ENCODE measurements at regions not wholly inside any gene's neighbourhood (a gene's known extent, or its start where the extent isn't known, plus 50 kb on each side); places are given as distances from the start of the nearest gene placed in this dataset.

- Histone ChIP-seq H3K27me3 (ENCODE audit: control insufficient read depth, low read length) (no peaks in the 10 kb centered on the region), H4K20me1 (ENCODE audit: control insufficient read depth, insufficient read depth, low read depth, low read length) (no peaks in the 10 kb centered on the region), H3K79me2 (ENCODE audit: control insufficient read depth, low read length) (no peaks in the 10 kb centered on the region), H3K27ac (ENCODE audit: low read depth, low read length) (no peak overlapping the region), H3F3A (ENCODE audit: control insufficient read depth, insufficient read depth) (no peaks in the 10 kb centered on the region), H3K4me1 (ENCODE audit: control insufficient read depth, low read length) (no peaks in the 10 kb centered on the region), H3K36me3 (ENCODE audit: control insufficient read depth, low read length) (no peaks in the 10 kb centered on the region), H3K9me3 (ENCODE audit: control insufficient read depth, insufficient read depth, low read length) (no peaks in the 10 kb centered on the region), H3K9me2 (replicated peaks; ENCODE audit: control insufficient read depth, low read length) (no peaks in the 10 kb centered on the region), H3K4me3 (ENCODE audit: low read length) (no peak overlapping the region), H3K4me2 (ENCODE audit: low read length) (no peak overlapping the region)
- no peak for TF ChIP-seq CTCF (IDR thresholded peaks at IDR 0.05; ENCODE audit: low read depth, low read length, poor library complexity, severe bottlenecking)
- TF ChIP-seq EZH2phosphoT487 (IDR thresholded peaks at IDR 0.05; ENCODE audit: borderline replicate concordance, low read length) = no peak
These were observed 1267.6 kb downstream of the SLC16A7 start for GRCh38 chr12:60863421-60863820.

GRCh38 chr12:60872219-60872618, 1276.4 kb downstream of the SLC16A7 start:
- Histone ChIP-seq H3K4me3 (ENCODE audit: low read length) (no peak overlapping the region), H4K20me1 (ENCODE audit: control insufficient read depth, insufficient read depth, low read depth, low read length) (no peaks in the 10 kb centered on the region), H3K4me1 (ENCODE audit: control insufficient read depth, low read length) (no peaks in the 10 kb centered on the region), H3F3A (ENCODE audit: control insufficient read depth, insufficient read depth) (no peaks in the 10 kb centered on the region), H3K4me2 (ENCODE audit: low read length) (no peak overlapping the region), H3K36me3 (ENCODE audit: control insufficient read depth, low read length) (no peaks in the 10 kb centered on the region), H3K27ac (ENCODE audit: low read depth, low read length) (no peak overlapping the region), H3K79me2 (ENCODE audit: control insufficient read depth, low read length) (no peaks in the 10 kb centered on the region), H3K9me2 (replicated peaks; ENCODE audit: control insufficient read depth, low read length) (no peaks in the 10 kb centered on the region), H3K9me3 (ENCODE audit: control insufficient read depth, insufficient read depth, low read length) (no peaks in the 10 kb centered on the region), H3K27me3 (ENCODE audit: control insufficient read depth, low read length) (no peaks in the 10 kb centered on the region)
- TF ChIP-seq EZH2phosphoT487 (IDR thresholded peaks at IDR 0.05; ENCODE audit: borderline replicate concordance, low read length) = no peak
- TF ChIP-seq CTCF (IDR thresholded peaks at IDR 0.05; ENCODE audit: low read depth, low read length, poor library complexity, severe bottlenecking) = no peak

- H3K79me2 ChIP-seq (ENCODE audit: control insufficient read depth, low read length) = no peaks in the 10 kb centered on the region
- TF ChIP-seq EZH2phosphoT487 (IDR thresholded peaks at IDR 0.05; ENCODE audit: borderline replicate concordance, low read length) = no peak
- no peak for TF ChIP-seq CTCF (IDR thresholded peaks at IDR 0.05; ENCODE audit: low read depth, low read length, poor library complexity, severe bottlenecking)
- H3F3A ChIP-seq (ENCODE audit: control insufficient read depth, insufficient read depth) = no peaks in the 10 kb centered on the region
- H3K4me1 ChIP-seq (ENCODE audit: control insufficient read depth, low read length) = no peaks in the 10 kb centered on the region
- no peaks in the 10 kb centered on the region for H3K9me3 ChIP-seq (ENCODE audit: control insufficient read depth, insufficient read depth, low read length)
- no peak overlapping the region for H3K4me3 ChIP-seq (ENCODE audit: low read length)
- H4K20me1 ChIP-seq (ENCODE audit: control insufficient read depth, insufficient read depth, low read depth, low read length) = no peaks in the 10 kb centered on the region
- no peak overlapping the region for H3K4me2 ChIP-seq (ENCODE audit: low read length)
- H3K36me3 ChIP-seq (ENCODE audit: control insufficient read depth, low read length) = no peaks in the 10 kb centered on the region
- H3K27ac ChIP-seq (ENCODE audit: low read depth, low read length) = no peak overlapping the region
- H3K27me3 ChIP-seq (ENCODE audit: control insufficient read depth, low read length) = no peaks in the 10 kb centered on the region
- no peaks in the 10 kb centered on the region for H3K9me2 ChIP-seq (replicated peaks; ENCODE audit: control insufficient read depth, low read length)
These were observed 1277.3 kb downstream of the SLC16A7 start for GRCh38 chr12:60872850-60873713.

All from DOHH2 (cell line).